ENCODE measurements at regions not wholly inside any gene's neighbourhood (a gene's known extent, or its start where the extent isn't known, plus 50 kb on each side); places are given as distances from the start of the nearest gene placed in this dataset.

GRCh38 chr4:65170768-65171514, 499.3 kb downstream of the EPHA5 start:
- H3K4me1 Mint-ChIP-seq = no peaks in the 10 kb centered on the region
- Histone ChIP-seq H4K20me1 (ENCODE audit: control insufficient read depth, insufficient read depth, low read length, poor library complexity, severe bottlenecking) (no peaks in the 10 kb centered on the region), H3K27me3 (replicated peaks in 1 of 4; ENCODE audit: control extremely low read depth in 1 of 4, control insufficient read depth in 3 of 4, insufficient read depth in 4 of 4, low read length in 3 of 4) (no peaks in the 10 kb centered on the region), H3K79me2 (ENCODE audit: control insufficient read depth, insufficient read depth, low read length) (no peaks in the 10 kb centered on the region), H3K9me3 (ENCODE audit: control extremely low read depth in 1 of 3, control insufficient read depth in 2 of 3, insufficient read depth in 1 of 3, low read length in 2 of 3) (peaks cover 0 to 8% (median 0%) of the 10 kb centered on the region in 3 donors), H3K4me3 (ENCODE audit: control extremely low read depth in 1 of 5, extremely low read depth in 1 of 5, insufficient read depth in 1 of 5, low read depth in 2 of 5, low read length in 4 of 5) (no peak overlapping the region), H3K4me1 (ENCODE audit: control insufficient read depth in 2 of 2, insufficient read depth in 2 of 2, low read length in 2 of 2) (no peaks in the 10 kb centered on the region), H3K27ac (ENCODE audit: low read length in 2 of 2) (no peak overlapping the region), H2AFZ (ENCODE audit: insufficient read depth, low read depth, low read length, poor library complexity, severe bottlenecking) (no peak overlapping the region), H3K4me2 (replicated peaks; ENCODE audit: low read depth, low read length, poor library complexity, severe bottlenecking) (no peak overlapping the region), H3K9ac (ENCODE audit: low read length) (no peak overlapping the region), H3K36me3 (replicated peaks in 1 of 2; ENCODE audit: control extremely low read depth in 1 of 2, control insufficient read depth in 1 of 2, extremely low read depth in 1 of 2, insufficient read depth in 2 of 2, low read length in 1 of 2) (no peaks in the 10 kb centered on the region)
- DNase-seq = no peak
- H3K27ac Mint-ChIP-seq = no peak overlapping the region
- 100% methylated on average over 3 of the region's 6 CpGs for WGBS (ENCODE audit: insufficient coverage)
- H3K4me3 Mint-ChIP-seq = no peak overlapping the region
- ChIA-PET POLR2A (no interaction called here), CTCF (no interaction called here)
- intact Hi-C loops (cut with micrococcal nuclease) = no loop called here
- H3K27me3 Mint-ChIP-seq = no peaks in the 10 kb centered on the region
- TF ChIP-seq CTCF (IDR thresholded peaks at IDR 0.05) (no peak), EZH2 (IDR thresholded peaks at IDR 0.05; ENCODE audit: borderline replicate concordance, insufficient read depth, low read depth, low read length, poor library complexity, severe bottlenecking) (no peak)
- ATAC-seq (ENCODE audit: low read depth) = no peak
- H3K9me3 Mint-ChIP-seq (ENCODE audit: insufficient read depth) = no peaks in the 10 kb centered on the region

GRCh38 chr4:65167719-65168118, 502.6 kb downstream of the EPHA5 start:
- Mint-ChIP-seq H3K27me3 (no peaks in the 10 kb centered on the region), H3K4me1 (no peaks in the 10 kb centered on the region), H3K27ac (no peak overlapping the region), H3K9me3 (ENCODE audit: insufficient read depth) (no peaks in the 10 kb centered on the region), H3K4me3 (no peak overlapping the region)
- 86% methylated on average over 1 of the region's 3 CpGs for WGBS (ENCODE audit: insufficient coverage)
- intact Hi-C loops (cut with micrococcal nuclease) = no loop called here
- Histone ChIP-seq H3K79me2 (ENCODE audit: control insufficient read depth, insufficient read depth, low read length) (no peaks in the 10 kb centered on the region), H3K4me3 (ENCODE audit: control extremely low read depth in 1 of 5, extremely low read depth in 1 of 5, insufficient read depth in 1 of 5, low read depth in 2 of 5, low read length in 4 of 5) (no peak overlapping the region), H3K36me3 (replicated peaks in 1 of 2; ENCODE audit: control extremely low read depth in 1 of 2, control insufficient read depth in 1 of 2, extremely low read depth in 1 of 2, insufficient read depth in 2 of 2, low read length in 1 of 2) (no peaks in the 10 kb centered on the region), H3K4me1 (ENCODE audit: control insufficient read depth in 2 of 2, insufficient read depth in 2 of 2, low read length in 2 of 2) (no peaks in the 10 kb centered on the region), H3K9ac (ENCODE audit: low read length) (no peak overlapping the region), H2AFZ (ENCODE audit: insufficient read depth, low read depth, low read length, poor library complexity, severe bottlenecking) (no peak overlapping the region), H3K27me3 (replicated peaks in 1 of 4; ENCODE audit: control extremely low read depth in 1 of 4, control insufficient read depth in 3 of 4, insufficient read depth in 4 of 4, low read length in 3 of 4) (no peaks in the 10 kb centered on the region), H3K27ac (ENCODE audit: low read length in 2 of 2) (no peak overlapping the region), H3K4me2 (replicated peaks; ENCODE audit: low read depth, low read length, poor library complexity, severe bottlenecking) (no peak overlapping the region), H3K9me3 (ENCODE audit: control extremely low read depth in 1 of 3, control insufficient read depth in 2 of 3, insufficient read depth in 1 of 3, low read length in 2 of 3) (peaks cover 0 to 4% (median 0%) of the 10 kb centered on the region in 3 donors), H4K20me1 (ENCODE audit: control insufficient read depth, insufficient read depth, low read length, poor library complexity, severe bottlenecking) (no peaks in the 10 kb centered on the region)
- no peak for TF ChIP-seq CTCF (IDR thresholded peaks at IDR 0.05)
- no peak for TF ChIP-seq EZH2 (IDR thresholded peaks at IDR 0.05; ENCODE audit: borderline replicate concordance, insufficient read depth, low read depth, low read length, poor library complexity, severe bottlenecking)
- DNase-seq (no peak), ATAC-seq (ENCODE audit: low read depth) (no peak)
- CTCF ChIA-PET = no interaction called here
- POLR2A ChIA-PET = no interaction called here

Data from B cell (primary cell).